Thymus (tissue), 11 donors: ENCODE measurements at regions not wholly inside any gene's neighbourhood (a gene's known extent, or its start where the extent isn't known, plus 50 kb on each side); places are given as distances from the start of the nearest gene placed in this dataset.

Experiments
- DNase-seq, 9 donors: peaks; one replicate each; pipeline ENCODE4 v3.0.0-alpha.2; 2013; ENCODE audit warnings: low spot score in 9 of 9, low read depth in 6 of 9, missing footprints in 1 of 9
- H3K27ac ChIP-seq, 2 donors: one replicate each; pipeline ENCODE4 v1.5.1; 2013; ENCODE audit warnings: control low read depth in 1 of 2, low read depth in 1 of 2, low read length in 1 of 2, mild to moderate bottlenecking in 1 of 2, moderate library complexity in 1 of 2
- H3K27me3 ChIP-seq, 2 donors: one replicate each; pipeline ENCODE4 v1.5.1; 2013; ENCODE audit warnings: low read length in 1 of 2; ENCODE audit not compliant: control insufficient read depth in 2 of 2, insufficient read depth in 1 of 2
- H3K36me3 ChIP-seq, 2 donors: one replicate each; pipeline ENCODE4 v1.5.1; 2013; ENCODE audit warnings: low read length in 1 of 2, mild to moderate bottlenecking in 1 of 2, moderate library complexity in 1 of 2; ENCODE audit not compliant: control insufficient read depth in 2 of 2, insufficient read depth in 2 of 2
- H3K4me1 ChIP-seq, 2 donors: one replicate each; pipeline ENCODE4 v1.5.1; 2013; ENCODE audit warnings: low read length in 2 of 2; ENCODE audit not compliant: control insufficient read depth in 2 of 2, insufficient read depth in 2 of 2
- H3K4me3 ChIP-seq, 2 donors: one replicate each; pipeline ENCODE4 v1.5.1; 2013; ENCODE audit warnings: low read length in 2 of 2, control low read depth in 1 of 2, mild to moderate bottlenecking in 1 of 2
- H3K9me3 ChIP-seq, 2 donors: one replicate each; pipeline ENCODE4 v1.5.1; 2013; ENCODE audit warnings: low read length in 1 of 2, mild to moderate bottlenecking in 1 of 2; ENCODE audit not compliant: control insufficient read depth in 2 of 2, insufficient read depth in 1 of 2
- WGBS: extraction: QIAGEN DNeasy Blood & Tissue Kit; methylation state at CpG from one replicate; pipeline ENCODE4 v1.1.7; 2013; 5-methylcytosine and 5-hydroxymethylcytosine counted together
- donor health status: healthy.

DNA sequence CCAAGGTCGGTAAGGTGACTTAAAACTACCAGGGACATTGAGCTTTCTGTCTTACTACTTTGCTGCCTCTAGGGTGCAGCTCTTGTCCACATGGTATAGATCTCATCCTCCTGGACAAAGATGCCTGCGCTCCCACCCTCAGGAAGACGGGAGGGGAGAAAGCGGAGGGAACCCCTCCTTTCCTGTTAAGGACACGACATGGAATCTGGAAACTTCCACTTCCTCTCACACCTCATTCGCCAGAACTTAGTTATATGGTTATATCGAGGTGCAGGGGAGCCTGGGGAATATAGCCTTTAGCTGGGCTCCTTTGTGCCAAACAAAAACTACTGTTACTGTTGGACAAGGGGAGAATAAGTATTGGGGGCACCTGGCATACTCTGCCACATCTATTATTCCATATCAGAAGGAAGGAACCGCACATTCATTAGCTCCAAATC lies 224.3 kb upstream of the TSHZ2 start:
- Histone ChIP-seq H3K27me3 (no peaks in the 10 kb centered on the region), H3K36me3 (no peaks in the 10 kb centered on the region), H3K27ac (no peak overlapping the region), H3K4me1 (no peaks in the 10 kb centered on the region), H3K9me3 (no peaks in the 10 kb centered on the region), H3K4me3 (no peak overlapping the region)
- DNase-seq: no peak
- 67% methylated on average over 8 of the region's 8 CpGs for WGBS

DNA sequence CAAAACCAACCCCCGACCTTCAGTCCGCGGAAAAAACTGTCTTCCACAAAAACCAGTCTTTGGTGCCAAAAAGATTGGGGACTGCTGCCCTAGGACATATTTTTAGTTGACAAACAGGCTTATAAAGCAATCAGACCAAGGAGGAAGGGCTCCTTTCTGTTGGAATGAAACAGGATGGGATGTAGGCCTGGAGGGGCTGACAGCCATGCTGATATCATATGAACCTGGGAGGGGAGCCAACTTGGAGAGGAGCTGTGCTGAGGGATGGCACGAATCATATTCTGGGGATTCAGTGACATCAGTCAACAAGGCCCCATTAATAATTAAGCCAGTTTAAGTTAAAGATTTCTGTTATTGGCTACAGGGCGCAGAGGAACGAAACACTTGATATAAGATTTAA lies 225.4 kb upstream of the TSHZ2 start:
- Histone ChIP-seq H3K27me3 (no peaks in the 10 kb centered on the region), H3K4me3 (no peak overlapping the region), H3K27ac (no peak overlapping the region), H3K36me3 (no peaks in the 10 kb centered on the region), H3K4me1 (no peaks in the 10 kb centered on the region), H3K9me3 (no peaks in the 10 kb centered on the region)
- no peak for DNase-seq
- WGBS: 95% methylated on average over 6 of the region's 6 CpGs

DNA sequence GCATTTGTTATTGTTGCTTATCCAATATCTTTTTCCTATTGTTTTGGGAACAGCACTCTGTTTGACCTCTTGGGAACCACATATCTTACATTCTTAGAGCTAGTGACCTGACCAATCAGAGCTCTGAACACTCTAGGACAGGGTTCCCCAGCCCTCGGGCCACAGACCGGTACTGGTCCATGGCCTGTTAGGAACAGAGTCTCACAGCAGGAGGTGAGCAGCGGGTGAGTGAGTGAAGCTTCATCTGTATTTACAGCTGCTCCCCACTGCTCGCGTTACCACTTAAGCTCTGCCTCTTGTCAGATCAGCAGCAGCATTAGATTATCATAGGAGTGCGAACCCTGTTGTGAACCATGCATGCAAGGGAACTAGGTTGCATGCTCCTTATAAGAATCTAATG lies 226.0 kb upstream of the TSHZ2 start:
- no peak for DNase-seq
- no peak overlapping the region for H3K27ac ChIP-seq
- H3K27me3 ChIP-seq: no peaks in the 10 kb centered on the region
- H3K4me1 ChIP-seq: no peaks in the 10 kb centered on the region
- no peaks in the 10 kb centered on the region for H3K36me3 ChIP-seq
- 72% methylated on average over 6 of the region's 6 CpGs for WGBS
- H3K4me3 ChIP-seq: no peak overlapping the region
- no peaks in the 10 kb centered on the region for H3K9me3 ChIP-seq

DNA sequence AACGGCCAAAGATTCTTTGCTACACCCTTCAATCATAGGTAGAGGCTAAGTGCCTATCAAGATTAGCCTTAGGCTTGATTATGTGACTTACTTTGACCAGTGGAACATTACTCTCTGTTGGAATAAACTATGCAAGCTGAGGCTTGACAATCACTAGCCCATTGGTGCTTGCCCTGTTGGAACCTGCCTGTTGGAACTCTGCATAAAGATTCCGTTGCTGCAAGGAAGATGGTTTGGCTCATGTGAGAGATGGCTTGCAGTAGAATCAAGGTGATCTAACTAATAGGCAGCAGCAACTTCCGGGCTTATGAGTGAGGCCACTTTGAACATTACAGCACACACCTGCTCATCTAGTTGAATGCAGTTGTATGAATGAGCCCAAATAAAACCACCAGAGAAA lies 227.7 kb upstream of the TSHZ2 start:
- H3K27me3 ChIP-seq: no peaks in the 10 kb centered on the region
- H3K27ac ChIP-seq: no peak overlapping the region
- 78% methylated on average over 3 of the region's 3 CpGs for WGBS
- DNase-seq: no peak
- H3K9me3 ChIP-seq: no peaks in the 10 kb centered on the region
- H3K4me1 ChIP-seq: no peaks in the 10 kb centered on the region
- no peak overlapping the region for H3K4me3 ChIP-seq
- no peaks in the 10 kb centered on the region for H3K36me3 ChIP-seq

DNA sequence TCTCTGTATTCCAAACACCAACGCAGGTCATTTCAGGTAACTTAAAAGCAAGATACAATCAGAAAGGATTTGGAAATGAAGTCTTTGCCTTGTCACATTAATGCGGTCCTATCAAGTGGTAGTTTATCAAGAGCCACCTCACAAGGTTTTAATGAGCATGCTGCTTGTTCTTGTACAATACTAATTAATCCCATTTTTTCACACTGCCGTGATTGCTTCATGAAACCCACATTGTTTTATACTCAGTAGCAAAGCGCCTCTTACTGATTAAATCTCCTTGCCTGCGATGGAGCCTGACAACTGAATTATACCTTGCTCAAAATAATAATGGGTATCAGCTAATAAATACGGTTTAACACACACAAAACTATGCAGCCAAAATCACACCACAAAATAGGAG lies 234.1 kb upstream of the TSHZ2 start:
- H3K27me3 ChIP-seq: no peaks in the 10 kb centered on the region
- no peaks in the 10 kb centered on the region for H3K9me3 ChIP-seq
- H3K36me3 ChIP-seq: no peaks in the 10 kb centered on the region

DNA sequence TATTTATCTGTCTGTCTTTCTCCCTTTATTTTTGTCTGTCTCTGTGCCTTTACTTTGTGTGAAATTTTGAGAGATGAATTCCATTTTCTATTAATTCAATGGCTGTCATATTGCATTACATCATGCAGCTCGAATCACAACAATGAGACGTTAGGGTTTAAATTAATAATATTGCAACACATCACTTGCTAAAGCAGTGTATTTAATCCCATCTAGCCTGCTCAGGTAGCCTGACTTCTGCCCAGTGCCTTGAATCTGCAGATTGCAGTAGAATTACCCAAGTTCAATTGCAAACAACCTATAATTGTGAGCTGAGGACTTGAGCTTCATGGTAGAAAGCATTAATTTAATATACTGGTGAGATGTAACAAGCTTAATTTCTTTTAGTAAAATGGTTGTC lies 235.7 kb upstream of the TSHZ2 start:
- H3K4me3 ChIP-seq: no peak overlapping the region
- no peaks in the 10 kb centered on the region for H3K4me1 ChIP-seq
- no peak for DNase-seq
- H3K36me3 ChIP-seq: no peaks in the 10 kb centered on the region
- no peak overlapping the region for H3K27ac ChIP-seq
- H3K27me3 ChIP-seq: no peaks in the 10 kb centered on the region
- 90% methylated on average over 2 of the region's 2 CpGs for WGBS
- no peaks in the 10 kb centered on the region for H3K9me3 ChIP-seq

More for the DNA sequence above, 234.1 kb upstream of the TSHZ2 start:
- 95% methylated on average over 6 of the region's 6 CpGs for WGBS
- H3K4me3 ChIP-seq: no peak overlapping the region
- DNase-seq: no peak
- no peaks in the 10 kb centered on the region for H3K4me1 ChIP-seq
- no peak overlapping the region for H3K27ac ChIP-seq

DNA sequence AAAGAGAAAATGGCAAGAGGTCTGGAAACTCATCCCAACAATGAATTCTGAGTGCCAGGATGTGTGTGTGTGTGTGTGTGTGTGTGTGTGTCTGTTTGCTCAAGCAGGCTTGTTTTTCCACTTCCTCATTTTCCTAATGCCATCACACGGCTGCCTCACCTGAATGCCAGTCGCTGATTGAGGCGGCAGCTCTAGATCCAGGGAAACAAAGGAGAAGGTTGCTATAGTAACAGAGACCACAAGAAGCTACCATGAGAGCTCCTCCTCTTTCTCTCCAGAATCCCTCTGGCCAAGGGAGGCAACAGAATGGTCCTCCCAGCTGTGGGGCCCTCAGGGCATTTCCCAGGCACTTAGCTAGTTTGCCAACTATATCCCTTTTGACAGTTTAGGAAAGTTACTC lies 241.1 kb upstream of the TSHZ2 start:
- H3K27ac ChIP-seq: no peak overlapping the region
- H3K36me3 ChIP-seq: no peaks in the 10 kb centered on the region
- 48% methylated on average over 3 of the region's 3 CpGs for WGBS
- peaks cover 0 to 3% of the 10 kb centered on the region in 2 donors for H3K9me3 ChIP-seq
- H3K4me1 ChIP-seq: no peaks in the 10 kb centered on the region
- H3K27me3 ChIP-seq: no peaks in the 10 kb centered on the region
- no peak for DNase-seq
- no peak overlapping the region for H3K4me3 ChIP-seq

DNA sequence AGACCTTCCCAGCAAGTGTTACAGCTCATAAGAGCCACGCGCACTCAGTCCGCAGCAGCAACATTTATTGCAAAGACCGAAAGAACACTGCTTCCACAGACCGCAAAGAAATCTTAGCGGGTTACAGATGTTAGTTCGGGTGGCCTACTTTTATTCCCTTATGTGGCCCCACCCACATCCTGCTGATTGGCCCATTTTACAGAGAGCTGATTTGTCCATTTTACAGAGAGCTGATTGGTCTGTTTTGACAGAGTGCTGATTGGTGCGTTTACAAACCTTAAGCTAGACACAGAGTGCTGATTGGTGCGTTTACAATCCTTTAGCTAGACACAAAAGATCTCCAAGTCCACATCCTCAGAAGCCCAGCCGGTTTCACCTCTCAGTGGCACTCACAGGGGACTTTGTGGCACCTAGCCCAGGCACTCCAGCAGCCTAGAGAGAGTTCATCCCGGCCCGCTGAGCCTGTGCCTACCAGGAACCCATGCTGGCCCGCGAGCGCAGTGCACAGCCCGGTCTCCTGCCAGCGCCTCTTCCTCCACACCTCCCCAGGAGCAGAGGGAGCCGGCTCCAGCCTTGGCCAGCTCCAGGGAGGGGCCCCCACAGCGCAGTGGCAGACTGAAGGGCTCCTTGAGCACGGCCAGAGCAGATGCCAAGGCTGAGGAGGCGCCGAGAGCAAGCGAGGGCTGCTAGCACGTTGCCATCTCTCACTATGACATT lies 244.3 kb upstream of the TSHZ2 start:
- no peak for DNase-seq
- 96% methylated on average over 24 of the region's 24 CpGs for WGBS
- no peaks in the 10 kb centered on the region for H3K4me1 ChIP-seq
- H3K27ac ChIP-seq: no peak overlapping the region
- no peaks in the 10 kb centered on the region for H3K36me3 ChIP-seq
- H3K4me3 ChIP-seq: no peak overlapping the region
- H3K9me3 ChIP-seq: peaks cover 0 to 3% of the 10 kb centered on the region in 2 donors
- no peaks in the 10 kb centered on the region for H3K27me3 ChIP-seq

DNA sequence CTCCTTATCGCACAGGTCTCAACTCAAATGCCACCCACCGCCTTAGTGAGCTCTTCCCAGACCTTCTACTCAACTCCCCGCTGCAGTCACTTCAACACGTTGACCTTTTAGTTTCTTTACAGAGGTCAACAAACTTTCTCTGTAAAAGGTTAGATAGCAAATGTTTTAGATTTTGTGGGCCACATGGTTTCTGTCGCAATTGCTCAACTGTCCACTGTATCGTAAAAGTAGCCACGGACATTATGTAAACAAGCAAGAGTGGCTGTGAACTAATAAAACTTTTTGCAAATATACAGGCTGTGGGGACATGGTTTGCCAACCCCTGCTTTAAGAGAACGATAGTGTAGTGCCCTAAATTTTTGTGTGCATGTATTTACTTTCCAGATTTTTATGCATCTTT lies 247.6 kb upstream of the TSHZ2 start:
- no peaks in the 10 kb centered on the region for H3K27me3 ChIP-seq
- no peaks in the 10 kb centered on the region for H3K36me3 ChIP-seq
- no peaks in the 10 kb centered on the region for H3K4me1 ChIP-seq
- WGBS: 85% methylated on average over 8 of the region's 8 CpGs
- DNase-seq: no peak
- H3K9me3 ChIP-seq: peaks cover 0 to 3% of the 10 kb centered on the region in 2 donors
- no peak overlapping the region for H3K27ac ChIP-seq
- H3K4me3 ChIP-seq: no peak overlapping the region
